Endodermal cell (in vitro differentiated cells): ENCODE measurements at regions not wholly inside any gene's neighbourhood (a gene's known extent, or its start where the extent isn't known, plus 50 kb on each side); places are given as distances from the start of the nearest gene placed in this dataset.

ENCODE experiments used
- DNase-seq: peaks from one replicate; pipeline ENCODE4 v3.0.0-alpha.2; 2017
- H3K27ac ChIP-seq: 2 replicates; pipeline ENCODE4 v1.5.1; 2013; ENCODE audit warnings: mild to moderate bottlenecking, low read depth, low read length, moderate library complexity
- H3K27me3 ChIP-seq: 2 replicates; pipeline ENCODE4 v1.6.1; 2013; ENCODE audit warnings: mild to moderate bottlenecking, low read length, moderate library complexity; ENCODE audit not compliant: insufficient read depth, control insufficient read depth, poor library complexity, severe bottlenecking
- H3K36me3 ChIP-seq: 2 replicates; pipeline ENCODE4 v1.7.0; 2013; ENCODE audit warnings: mild to moderate bottlenecking, low read length, moderate library complexity; ENCODE audit not compliant: control insufficient read depth, insufficient read depth
- H3K4me1 ChIP-seq: one replicate; pipeline ENCODE4 v1.7.0; 2013; ENCODE audit warnings: low read length; ENCODE audit not compliant: control insufficient read depth, insufficient read depth
- H3K4me3 ChIP-seq: 2 replicates; pipeline ENCODE4 v1.5.1; 2013; ENCODE audit warnings: mild to moderate bottlenecking, low read length, moderate library complexity
- H3K9ac ChIP-seq: 2 replicates; pipeline ENCODE4 v1.6.1; 2013; ENCODE audit warnings: mild to moderate bottlenecking, low read length, moderate library complexity; ENCODE audit not compliant: poor library complexity, severe bottlenecking; ENCODE audit errors: extremely low read depth
- H3K9me3 ChIP-seq: 2 replicates; pipeline ENCODE4 v1.6.1; 2013; ENCODE audit warnings: mild to moderate bottlenecking, low read length, moderate library complexity; ENCODE audit not compliant: control insufficient read depth
- H3K27ac Mint-ChIP-seq: 2 replicates; pipeline ENCODE4 v1.8.0; 2020; ENCODE audit warnings: mixed read lengths
- H3K27me3 Mint-ChIP-seq: 2 replicates; pipeline ENCODE4 v1.8.0; 2021; ENCODE audit warnings: mild to moderate bottlenecking, mixed read lengths; ENCODE audit not compliant: insufficient read depth
- H3K36me3 Mint-ChIP-seq: 2 replicates; pipeline ENCODE4 v1.8.0; 2020; ENCODE audit warnings: low read depth, mixed read lengths
- H3K4me1 Mint-ChIP-seq: 2 replicates; pipeline ENCODE4 v1.8.0; 2020; ENCODE audit warnings: mixed read lengths
- H3K4me3 Mint-ChIP-seq: 2 replicates; pipeline ENCODE4 v1.8.0; 2020; ENCODE audit warnings: mild to moderate bottlenecking, moderate library complexity, mixed read lengths
- H3K9me3 Mint-ChIP-seq: 2 replicates; pipeline ENCODE4 v1.8.0; 2020; ENCODE audit warnings: mild to moderate bottlenecking, mixed read lengths
- WGBS, 2 experiments: methylation state at CpG; one replicate each; pipeline versions ENCODE4 v1.1.5 to v1.1.7; 2013; ENCODE audit warnings: missing lambda C conversion rate in 2 of 2, mixed read lengths in 1 of 2; ENCODE audit not compliant: insufficient coverage in 1 of 2, insufficient read length in 1 of 2; 5-methylcytosine and 5-hydroxymethylcytosine counted together
- TF ChIP-seq, protein P1 (sequence below): fragments of 200-600 bp; sonication (generic); conservative IDR thresholded peaks from 2 replicates; pipeline ENCODE4 v1.5.0; 2021; ENCODE audit warnings: antibody characterized with exemption, mild to moderate bottlenecking

DNA sequence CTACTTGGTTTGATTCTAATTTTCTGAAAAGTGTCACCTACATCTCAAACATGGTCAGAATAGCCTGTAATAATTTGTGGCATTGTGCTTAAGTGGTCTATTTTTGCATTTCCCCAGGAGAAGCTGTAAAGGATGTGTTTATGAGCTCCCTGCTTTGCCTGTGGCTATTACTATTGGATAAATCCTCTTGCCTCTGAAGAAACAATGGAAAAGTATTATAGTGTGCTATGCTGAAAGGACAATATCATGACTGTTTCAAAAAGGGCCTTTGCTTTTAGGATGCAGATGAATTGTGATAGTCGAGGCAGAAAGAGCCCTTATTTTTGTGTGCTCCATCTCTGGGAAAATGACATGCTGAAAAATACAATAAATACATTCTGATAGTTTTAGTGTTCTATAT lies 94.1 kb upstream of the ARMC3 start:
- TF ChIP-seq, protein P1, sequence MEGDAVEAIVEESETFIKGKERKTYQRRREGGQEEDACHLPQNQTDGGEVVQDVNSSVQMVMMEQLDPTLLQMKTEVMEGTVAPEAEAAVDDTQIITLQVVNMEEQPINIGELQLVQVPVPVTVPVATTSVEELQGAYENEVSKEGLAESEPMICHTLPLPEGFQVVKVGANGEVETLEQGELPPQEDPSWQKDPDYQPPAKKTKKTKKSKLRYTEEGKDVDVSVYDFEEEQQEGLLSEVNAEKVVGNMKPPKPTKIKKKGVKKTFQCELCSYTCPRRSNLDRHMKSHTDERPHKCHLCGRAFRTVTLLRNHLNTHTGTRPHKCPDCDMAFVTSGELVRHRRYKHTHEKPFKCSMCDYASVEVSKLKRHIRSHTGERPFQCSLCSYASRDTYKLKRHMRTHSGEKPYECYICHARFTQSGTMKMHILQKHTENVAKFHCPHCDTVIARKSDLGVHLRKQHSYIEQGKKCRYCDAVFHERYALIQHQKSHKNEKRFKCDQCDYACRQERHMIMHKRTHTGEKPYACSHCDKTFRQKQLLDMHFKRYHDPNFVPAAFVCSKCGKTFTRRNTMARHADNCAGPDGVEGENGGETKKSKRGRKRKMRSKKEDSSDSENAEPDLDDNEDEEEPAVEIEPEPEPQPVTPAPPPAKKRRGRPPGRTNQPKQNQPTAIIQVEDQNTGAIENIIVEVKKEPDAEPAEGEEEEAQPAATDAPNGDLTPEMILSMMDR: no peak
- no peak for DNase-seq
- H3K4me3 Mint-ChIP-seq: no peak overlapping the region
- H3K27me3 Mint-ChIP-seq: no peaks in the 10 kb centered on the region
- no peak overlapping the region for H3K27ac ChIP-seq
- H3K9me3 ChIP-seq: no peaks in the 10 kb centered on the region
- H3K4me3 ChIP-seq: no peak overlapping the region
- H3K27me3 ChIP-seq: no peaks in the 10 kb centered on the region
- no peaks in the 10 kb centered on the region for H3K36me3 Mint-ChIP-seq
- H3K4me1 Mint-ChIP-seq: no peaks in the 10 kb centered on the region
- 90% methylated on average over 1 of the region's 1 CpG; no CpG with 5 or more reads in 1 of the 2 experiments for WGBS, 2 experiments
- H3K27ac Mint-ChIP-seq: no peak overlapping the region
- H3K36me3 ChIP-seq: no peaks in the 10 kb centered on the region
- H3K9ac ChIP-seq: no peak overlapping the region
- no peaks in the 10 kb centered on the region for H3K9me3 Mint-ChIP-seq
- no peaks in the 10 kb centered on the region for H3K4me1 ChIP-seq

DNA sequence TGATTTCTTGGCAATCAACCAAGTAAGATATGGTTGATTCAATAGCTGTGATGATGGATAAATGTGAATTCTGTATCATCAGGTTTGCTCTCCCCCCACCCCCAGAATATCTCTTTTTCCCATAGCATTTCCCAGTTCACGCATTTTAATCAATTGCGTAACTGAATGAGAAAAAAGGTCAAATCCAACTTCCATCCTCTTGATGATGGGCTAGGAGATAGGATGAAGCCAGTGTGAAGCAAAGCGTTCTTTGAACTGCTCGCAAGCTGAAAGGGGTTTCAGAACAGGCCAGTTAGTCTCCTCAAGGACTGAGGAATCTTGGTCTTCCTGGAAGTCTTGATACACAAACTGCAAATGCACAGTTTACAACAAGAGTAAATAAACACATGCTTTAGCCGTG lies 94.5 kb upstream of the ARMC3 start:
- DNase-seq: no peak
- H3K27ac Mint-ChIP-seq: no peak overlapping the region
- Histone ChIP-seq H3K27ac (no peak overlapping the region), H3K27me3 (no peaks in the 10 kb centered on the region), H3K9ac (no peak overlapping the region), H3K9me3 (no peaks in the 10 kb centered on the region), H3K4me1 (no peaks in the 10 kb centered on the region), H3K36me3 (no peaks in the 10 kb centered on the region), H3K4me3 (no peak overlapping the region)
- 80 to 95% methylated on average over 1 to 5 of the region's 5 CpGs for WGBS, 2 experiments
- TF ChIP-seq, protein P1: no peak
- no peaks in the 10 kb centered on the region for H3K27me3 Mint-ChIP-seq
- H3K36me3 Mint-ChIP-seq: no peaks in the 10 kb centered on the region
- H3K4me3 Mint-ChIP-seq: no peak overlapping the region
- H3K9me3 Mint-ChIP-seq: no peaks in the 10 kb centered on the region
- H3K4me1 Mint-ChIP-seq: no peaks in the 10 kb centered on the region

DNA sequence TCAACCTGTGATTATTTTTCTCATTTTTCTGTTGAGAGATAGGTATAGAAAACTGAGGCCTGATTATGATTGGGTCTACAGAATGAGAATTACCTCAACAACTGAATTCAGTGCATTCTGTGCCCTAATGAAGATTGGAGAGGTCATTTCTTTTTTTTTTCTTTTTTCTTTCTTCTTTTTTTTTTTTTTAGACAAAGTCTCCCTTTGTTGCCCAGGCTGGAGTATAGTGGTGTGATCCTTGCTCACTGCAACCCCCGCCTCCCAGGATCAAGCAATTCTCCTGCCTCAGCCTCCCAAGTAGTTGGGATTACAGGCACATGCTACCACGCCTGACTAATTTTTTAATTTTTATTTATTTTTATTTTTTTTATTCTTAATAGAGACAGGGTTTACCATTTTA lies 95.0 kb upstream of the ARMC3 start:
- Mint-ChIP-seq H3K27me3 (no peaks in the 10 kb centered on the region), H3K4me3 (no peak overlapping the region), H3K27ac (no peak overlapping the region), H3K36me3 (no peaks in the 10 kb centered on the region), H3K9me3 (no peaks in the 10 kb centered on the region), H3K4me1 (no peaks in the 10 kb centered on the region)
- Histone ChIP-seq H3K4me1 (no peaks in the 10 kb centered on the region), H3K9me3 (no peaks in the 10 kb centered on the region), H3K9ac (no peak overlapping the region), H3K27ac (no peak overlapping the region), H3K36me3 (no peaks in the 10 kb centered on the region), H3K4me3 (no peak overlapping the region), H3K27me3 (no peaks in the 10 kb centered on the region)
- TF ChIP-seq, protein P1: no peak
- no peak for DNase-seq
- WGBS, 2 experiments: 89% methylated on average over 1 of the region's 2 CpGs; no CpG with 5 or more reads in 1 of the 2 experiments
